Erythroblast (primary cell): ENCODE measurements at regions not wholly inside any gene's neighbourhood (a gene's known extent, or its start where the extent isn't known, plus 50 kb on each side); places are given as distances from the start of the nearest gene placed in this dataset.

ENCODE experiments used
- GATA1 ChIP-seq: IDR thresholded peaks from 2 replicates; pipeline ENCODE4 v1.6.1; 2011; ENCODE audit warnings: low read depth, mild to moderate bottlenecking, control low read depth, low read length, moderate library complexity
- POLR2A ChIP-seq: IDR thresholded peaks from 2 replicates; pipeline ENCODE4 v1.6.1; 2011; ENCODE audit warnings: mild to moderate bottlenecking, low read length

DNA sequence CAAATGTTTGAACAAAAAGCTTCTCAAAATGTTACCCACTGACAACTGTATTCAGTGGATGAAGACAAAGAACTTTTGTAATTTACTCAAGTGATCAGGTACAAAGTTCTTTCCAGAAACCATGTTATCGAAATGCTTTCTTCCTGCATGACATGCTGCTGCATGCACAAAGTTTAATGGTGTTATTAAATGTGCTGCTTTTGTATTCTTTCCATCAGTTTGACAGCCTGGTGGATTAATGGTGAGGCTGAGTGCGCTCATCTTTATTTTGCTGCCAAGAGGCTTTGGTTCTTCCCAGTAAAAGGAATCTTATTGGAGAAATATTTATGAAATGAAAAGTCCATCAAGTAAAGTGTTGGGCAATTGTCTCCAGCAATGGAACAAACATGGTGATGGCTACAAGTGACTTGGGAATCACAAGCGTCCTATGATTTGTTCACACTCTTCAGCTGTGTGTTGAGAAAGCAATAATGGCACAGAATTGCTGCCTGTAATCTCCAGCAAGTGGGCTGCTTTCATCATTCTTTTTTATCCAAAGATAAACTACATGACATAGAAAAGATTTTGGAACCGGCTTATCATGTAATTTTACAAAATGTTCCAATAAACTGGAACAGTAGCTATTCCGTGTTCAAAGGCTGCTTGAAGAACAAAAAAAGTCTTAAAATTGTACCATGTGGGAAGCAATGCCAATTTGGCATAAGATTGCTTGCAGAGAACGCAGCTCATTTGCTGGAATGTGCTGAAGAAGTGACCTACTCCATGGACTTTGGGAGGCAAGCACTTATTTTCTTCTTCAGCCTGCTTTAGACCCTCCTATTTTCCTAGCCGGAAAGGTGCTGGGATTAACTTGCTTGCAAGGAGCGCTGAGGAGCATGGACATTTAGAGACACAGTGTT is 153.1 kb downstream of the HSD17B3 start:
- TF ChIP-seq POLR2A (no peak), GATA1 (no peak)
